NCI-H2029 (cell line): ENCODE measurements at regions not wholly inside any gene's neighbourhood (a gene's known extent, or its start where the extent isn't known, plus 50 kb on each side); places are given as distances from the start of the nearest gene placed in this dataset.
A peak's percentile ranks its signal among the peaks of the same experiment; 100 is the strongest.
"Not testable (repeated sequence)": the region's sequence is repeated elsewhere in the genome, so short reads cannot be mapped to it uniquely, and the experiment has no call there.

ENCODE experiments used
- DNase-seq: peaks from one replicate; lab custom pipeline; 2025; lab: John Stamatoyannopoulos, UW

- DNase-seq: no peak
Measured at GRCh38 chr3:18124501-18124900, 300.6 kb downstream of the SATB1 start.

DNA sequence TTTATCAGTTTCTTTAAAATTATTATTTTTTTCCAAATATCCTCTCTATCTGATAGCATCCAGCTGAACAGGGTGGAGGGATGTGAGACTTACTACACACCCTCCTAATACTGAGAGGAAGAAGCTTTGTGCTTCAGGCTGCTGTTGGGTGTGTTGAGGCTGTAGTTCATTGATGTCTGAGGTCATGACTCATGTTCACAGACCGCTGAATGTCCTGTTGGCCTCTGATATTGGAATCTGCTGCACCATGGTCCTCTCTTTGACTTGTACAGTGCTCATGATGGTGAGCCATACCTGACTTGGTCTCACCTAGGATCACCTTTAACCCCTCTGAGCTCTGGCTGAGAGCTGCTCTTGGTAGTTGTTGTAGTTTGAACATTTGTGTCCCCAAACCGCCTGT is 302.9 kb downstream of the SATB1 start:
- DNase-seq: no peak

DNA sequence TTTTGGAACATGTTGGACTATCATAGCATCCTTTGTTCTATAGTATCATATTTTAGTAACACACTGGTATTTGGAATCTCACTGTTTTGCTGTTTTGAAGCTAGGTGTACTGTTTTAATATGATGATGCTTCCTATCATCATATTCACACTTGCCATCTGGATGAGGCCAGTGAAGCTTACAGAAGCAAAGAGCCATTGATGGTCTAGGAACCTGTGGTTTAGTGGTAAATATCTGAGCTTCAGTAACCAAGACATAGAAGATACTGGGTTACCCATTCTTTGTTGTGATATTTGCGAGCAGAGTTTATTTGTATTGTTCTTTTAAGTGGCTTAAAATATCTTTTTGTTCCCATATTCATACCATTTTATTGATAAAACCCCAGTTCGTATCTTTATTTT is 304.1 kb downstream of the SATB1 start:
- no peak for DNase-seq

GRCh38 chr3:18119866-18120265 is 305.3 kb downstream of the SATB1 start:
- DNase-seq: no peak

DNA sequence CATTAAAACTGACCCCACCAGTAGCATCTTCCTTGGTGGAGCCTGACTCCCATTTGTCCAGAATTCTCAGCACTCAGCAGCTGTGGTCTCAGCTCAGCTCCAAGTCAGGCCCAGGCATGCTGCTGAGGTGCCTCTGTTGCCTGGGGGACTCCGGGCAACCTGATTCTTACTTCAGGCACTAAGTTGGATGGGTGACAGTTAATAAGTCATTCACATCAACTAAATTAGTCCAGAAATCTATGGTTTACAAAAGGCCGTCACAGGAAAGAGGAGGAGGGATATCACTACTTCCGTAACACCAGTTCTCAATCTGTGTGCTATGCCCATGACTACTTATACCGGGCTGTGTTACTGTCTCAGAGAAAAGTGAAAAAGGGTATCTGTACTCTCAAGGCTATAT is 310.2 kb downstream of the SATB1 start:
- DNase-seq: no peak

- no peak for DNase-seq
Measured at GRCh38 chr3:18113417-18113816, 311.7 kb downstream of the SATB1 start.

DNA sequence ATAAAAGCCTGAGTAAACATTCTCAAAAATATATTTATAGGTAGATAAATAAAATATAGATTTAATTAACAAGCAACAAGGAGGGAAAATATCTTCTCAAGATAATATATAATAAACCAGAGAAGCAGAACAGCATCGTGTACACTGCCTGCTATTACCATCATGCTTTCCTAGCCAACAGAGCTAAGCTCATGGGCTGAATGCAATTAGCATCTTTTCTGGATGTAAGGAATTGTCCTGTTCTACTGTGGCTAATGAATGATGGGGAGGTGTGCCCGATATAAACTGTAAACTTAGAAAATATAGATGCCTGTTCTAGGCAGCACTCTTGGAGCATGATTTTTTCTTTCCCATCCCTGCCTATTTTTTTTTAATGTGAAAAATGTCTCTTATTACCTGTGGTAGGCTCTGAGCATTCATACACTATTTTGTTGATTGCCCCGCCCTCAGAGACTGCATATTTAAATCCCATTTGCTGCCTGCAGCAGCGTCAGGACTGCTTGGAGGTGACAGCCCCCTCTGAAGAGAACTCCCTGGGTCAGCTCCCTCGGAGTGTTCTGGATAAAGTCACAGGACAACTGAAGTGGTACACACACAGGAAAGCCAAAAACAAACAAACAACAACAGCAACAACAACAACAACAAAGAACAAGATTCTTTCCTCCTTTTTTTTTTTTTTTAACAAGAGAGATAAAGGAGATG is 312.3 kb downstream of the SATB1 start:
- DNase-seq: no peak

- peak; percentile 48 for DNase-seq
Measured at GRCh38 chr3:18111796-18112232, 313.3 kb downstream of the SATB1 start.

DNA sequence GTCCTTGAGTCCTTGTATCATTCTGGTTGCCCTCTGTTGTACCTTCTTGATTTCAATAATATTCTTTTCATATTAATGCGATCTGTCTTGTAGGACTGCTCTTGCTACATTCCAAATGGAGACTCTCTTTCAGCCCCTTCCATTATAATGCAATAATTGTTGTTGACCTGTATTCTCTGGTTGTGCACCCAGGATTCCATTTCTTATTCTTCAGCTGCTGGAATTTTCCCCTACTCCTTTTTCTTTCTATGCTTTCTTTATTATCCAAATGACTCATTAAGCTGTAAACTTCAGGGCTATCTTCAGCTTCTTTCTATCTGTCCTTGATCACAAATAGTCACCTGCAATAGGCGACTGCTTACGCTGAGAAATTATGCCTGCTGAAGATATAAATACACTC is 321.5 kb downstream of the SATB1 start:
- no peak for DNase-seq

DNA sequence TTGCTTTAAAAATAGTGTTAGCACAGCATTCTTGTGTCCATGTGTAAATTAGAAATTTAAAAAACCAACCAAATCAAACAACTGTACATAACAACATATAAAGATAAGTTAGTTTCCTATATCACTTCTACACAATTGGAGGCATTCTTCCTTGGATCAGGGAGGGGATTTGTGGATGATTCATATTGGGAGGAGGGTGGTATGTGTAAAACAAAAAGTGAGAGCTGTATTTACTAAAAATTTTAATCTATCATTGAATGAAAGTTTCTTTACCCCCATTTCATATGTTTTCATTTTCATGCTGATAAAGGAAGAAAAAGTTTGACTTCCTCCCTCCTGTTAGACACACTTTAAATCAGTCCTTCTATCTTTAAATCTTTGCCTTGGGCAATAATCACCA is 325.0 kb downstream of the SATB1 start:
- no peak for DNase-seq

- DNase-seq: no peak
Measured at GRCh38 chr3:18099611-18100010, 325.5 kb downstream of the SATB1 start.

DNA sequence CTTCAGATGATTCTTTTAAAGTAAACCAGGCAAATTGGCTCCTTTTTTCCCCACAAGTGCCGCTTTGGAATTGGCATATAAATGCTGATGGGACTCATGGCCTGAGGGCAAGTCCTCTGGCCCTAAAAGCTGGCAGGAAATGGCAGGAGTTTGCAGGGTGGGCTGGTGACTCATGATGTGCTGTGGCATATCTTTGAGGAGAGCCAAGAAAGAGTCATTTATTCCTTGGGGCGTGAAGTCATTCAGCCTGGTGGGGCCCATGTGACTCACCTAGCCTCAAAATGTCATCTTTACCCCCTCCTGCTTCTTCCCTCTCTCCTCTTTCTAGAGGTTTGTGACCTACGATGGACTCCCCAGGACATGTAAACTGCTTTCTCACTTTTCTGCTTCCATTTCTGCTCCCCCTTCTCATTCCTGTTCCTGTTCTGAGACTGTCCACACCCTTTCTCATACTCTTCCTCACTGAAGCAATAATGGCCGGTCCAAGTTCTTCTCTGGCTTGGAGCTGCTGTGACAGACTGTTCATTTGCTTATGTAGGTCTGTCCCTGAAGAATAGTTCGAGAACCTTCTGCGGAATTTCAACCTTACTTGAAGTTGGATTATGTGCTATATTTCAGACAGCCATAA is 326.1 kb downstream of the SATB1 start:
- DNase-seq: no peak

DNA sequence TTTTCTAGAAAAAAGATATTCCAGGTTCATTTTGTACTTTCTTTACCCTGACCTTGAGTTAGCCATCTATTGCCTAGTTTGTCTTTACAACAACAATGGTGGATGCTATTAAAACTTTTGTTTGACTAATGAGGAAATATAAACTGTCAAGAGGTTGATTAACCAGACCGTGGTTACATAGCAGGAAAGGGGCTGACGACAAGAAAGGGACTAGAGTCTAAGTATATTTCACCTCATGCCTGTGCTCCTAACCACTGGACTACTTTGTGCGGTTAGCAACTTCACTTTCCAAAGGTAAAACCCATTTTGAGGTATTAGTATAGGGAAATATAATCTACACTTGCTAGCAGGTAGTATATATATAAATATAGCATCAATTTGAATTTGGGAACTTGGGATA is 327.1 kb downstream of the SATB1 start:
- no peak for DNase-seq

DNA sequence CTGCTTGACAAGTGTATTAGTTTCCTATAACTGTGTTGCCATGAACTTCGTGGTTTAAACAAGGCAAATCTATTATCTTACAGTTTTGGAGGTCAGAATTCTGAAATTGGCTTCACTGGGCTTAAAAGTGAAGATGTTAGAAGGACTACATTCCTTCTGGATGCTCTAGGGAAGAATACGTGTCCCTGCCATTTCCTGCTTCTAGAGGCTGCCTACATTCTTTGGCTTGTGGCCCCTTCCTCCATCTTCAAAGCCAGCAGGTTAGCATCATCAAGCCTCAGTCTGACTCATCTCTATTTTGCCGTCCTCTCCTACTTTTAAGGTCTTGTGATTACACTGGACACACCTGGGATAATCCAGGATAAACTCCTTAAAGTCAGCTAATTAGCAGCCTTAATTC is 327.7 kb downstream of the SATB1 start:
- no peak for DNase-seq

DNA sequence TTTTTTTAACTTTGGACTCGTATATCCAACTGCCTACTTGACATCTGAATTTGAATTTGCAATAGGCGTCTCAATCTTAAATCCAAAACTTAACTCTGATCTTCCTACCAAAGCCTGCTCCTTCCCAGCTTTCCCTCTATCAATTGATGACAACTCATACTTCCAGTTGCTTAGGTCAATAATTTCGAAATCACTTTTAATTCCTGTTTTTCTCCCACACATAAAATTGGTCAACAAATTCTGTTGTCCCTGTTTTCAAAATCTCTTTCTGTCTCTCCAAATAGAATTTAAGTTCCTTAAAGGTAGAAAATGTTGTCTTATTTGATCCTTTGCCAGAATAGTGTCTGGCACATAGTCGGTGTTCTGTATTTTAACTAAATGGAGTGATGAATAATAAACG is 332.4 kb downstream of the SATB1 start:
- DNase-seq: no peak

DNA sequence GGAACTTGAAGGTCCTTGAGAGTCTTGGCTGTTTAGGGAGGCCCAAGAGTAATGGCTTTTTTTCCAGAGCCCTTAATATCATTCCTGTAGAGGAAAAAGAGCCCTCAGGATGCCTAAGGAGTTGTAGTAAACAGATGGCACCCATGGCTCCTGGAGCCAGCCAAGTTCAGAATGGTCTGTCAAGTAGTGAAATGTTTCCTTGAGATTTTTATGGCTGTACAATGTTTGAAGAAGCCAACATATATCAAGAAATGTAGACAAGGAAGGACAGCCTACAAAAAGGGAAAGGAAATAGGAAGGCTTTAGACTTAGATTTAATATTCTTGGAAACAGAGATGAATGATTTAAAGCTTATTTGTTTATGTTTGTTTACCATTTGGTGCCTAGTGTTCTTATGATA is 334.8 kb downstream of the SATB1 start:
- DNase-seq: no peak

GRCh38 chr3:18087988-18088387 is 337.2 kb downstream of the SATB1 start:
- no peak for DNase-seq

DNA sequence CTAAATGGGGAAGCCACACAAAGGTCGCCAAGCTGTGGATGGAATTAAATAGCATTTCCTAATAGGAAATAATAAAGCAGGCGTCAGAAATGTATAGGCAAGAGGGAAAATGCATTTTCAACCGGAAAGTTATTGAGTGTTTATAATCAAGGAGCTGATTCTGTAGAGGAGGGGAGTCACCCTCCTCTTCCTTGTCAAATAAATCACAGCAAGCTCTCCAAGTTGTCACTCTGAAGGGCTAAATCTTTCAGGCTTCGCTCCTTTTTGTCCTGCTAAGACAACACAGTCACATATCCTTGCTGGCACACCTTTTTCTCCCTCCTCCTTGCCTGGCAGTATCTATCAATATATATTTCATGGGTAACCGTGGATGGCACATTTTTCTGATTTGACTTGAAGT is 338.4 kb downstream of the SATB1 start:
- DNase-seq: no peak

- DNase-seq: no peak
Measured at GRCh38 chr3:18086078-18086477, 339.1 kb downstream of the SATB1 start.

DNA sequence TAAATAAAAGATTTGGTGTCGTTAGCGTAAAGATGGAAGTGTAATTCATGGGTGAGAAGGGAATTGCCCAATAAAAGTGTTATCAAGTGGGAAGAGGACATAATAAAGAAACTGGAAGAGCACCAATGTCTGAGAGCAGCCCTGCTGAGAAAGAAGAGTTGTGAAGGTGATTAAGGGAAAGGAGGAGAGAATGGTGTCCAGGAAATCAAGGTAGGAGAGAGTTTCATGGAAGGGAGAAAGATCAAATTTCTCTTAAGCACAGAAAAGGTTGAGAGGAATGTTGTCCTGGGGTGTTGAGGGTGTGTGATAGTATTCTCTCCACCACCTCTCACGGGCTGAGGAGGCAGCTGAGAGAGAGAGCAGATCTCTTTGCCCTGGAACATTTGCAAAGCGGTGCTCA is 339.7 kb downstream of the SATB1 start:
- DNase-seq: no peak

- not testable (repeated sequence) for DNase-seq
Measured at GRCh38 chr3:18083273-18083590, 340.8 kb upstream of the TBC1D5 start.

DNA sequence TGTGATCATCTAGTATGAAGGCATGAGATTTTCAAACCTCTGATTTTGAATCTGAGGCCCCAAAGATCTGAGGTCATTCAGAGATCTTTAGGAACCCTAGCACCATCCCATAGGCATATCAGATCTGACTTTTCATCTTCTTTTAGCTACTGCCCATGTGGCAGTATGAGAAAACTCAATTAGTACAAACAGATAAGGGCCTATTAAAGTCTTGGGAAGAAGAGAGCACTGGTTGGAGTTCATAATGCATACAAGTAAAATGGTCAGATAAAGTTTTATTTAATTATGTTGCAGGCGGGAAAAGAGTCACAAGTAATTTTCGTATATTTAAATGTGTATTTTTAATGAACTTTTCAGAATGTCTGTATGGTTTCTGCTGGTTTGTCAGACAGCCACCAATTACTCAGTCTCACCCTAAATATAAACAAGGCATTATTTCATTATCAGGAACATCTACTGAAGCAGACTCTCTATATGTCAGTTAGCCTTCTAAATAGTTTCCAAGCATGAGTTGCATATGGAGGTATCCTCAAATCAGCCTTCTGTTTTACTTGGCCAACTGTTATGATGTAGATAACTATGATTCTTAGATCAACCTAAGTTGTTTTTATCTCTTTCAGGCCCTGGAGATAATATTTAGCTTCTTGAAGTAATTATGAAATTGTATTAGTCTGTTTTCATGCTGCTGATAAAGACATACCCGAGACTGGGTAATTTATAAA is 340.3 kb upstream of the TBC1D5 start:
- no peak for DNase-seq

DNA sequence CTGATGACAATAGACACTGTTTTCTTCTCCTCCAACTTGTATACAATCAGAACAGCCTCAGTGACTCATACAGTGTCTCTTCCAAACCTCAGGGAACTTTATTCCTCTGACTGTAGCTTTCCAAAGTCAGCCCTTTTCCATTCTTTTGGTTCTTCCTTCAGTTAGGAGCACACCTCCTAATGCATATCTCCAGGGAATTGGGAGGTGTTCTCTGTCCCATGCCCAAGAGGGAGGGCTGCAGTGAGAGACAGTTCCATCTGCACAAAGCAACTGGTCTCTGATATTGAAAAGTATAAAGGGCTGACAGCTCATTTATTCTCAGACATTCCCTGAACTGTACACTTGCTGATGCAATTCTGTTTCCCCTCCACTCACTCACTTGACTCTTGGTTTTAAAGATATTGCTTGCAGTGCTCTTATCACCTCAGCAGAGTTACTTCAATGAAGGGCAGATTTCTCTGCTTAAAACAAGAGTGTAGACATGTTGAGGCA is 337.8 kb upstream of the TBC1D5 start:
- DNase-seq: no peak
